ENCODE measurements at regions not wholly inside any gene's neighbourhood (a gene's known extent, or its start where the extent isn't known, plus 50 kb on each side); places are given as distances from the start of the nearest gene placed in this dataset.

DNA sequence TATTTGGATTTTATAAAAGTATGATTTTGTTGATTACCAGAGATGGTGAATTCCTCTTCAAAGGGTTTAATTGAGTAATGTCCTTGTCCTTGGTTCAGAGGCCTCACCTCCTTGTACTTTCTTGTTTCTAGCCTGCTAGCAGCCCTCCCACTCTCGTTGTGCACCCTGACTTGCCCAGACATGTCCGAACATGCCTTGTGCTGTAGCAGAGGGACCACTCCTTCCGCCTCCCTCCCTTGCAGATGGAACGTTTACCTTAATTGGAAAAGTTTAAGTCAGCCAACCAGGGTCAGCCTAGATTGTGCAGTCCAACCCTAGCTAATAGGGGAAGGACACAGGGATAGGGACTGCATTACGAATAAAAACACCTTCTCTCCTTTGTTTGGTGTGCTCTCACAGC lies 406.9 kb upstream of the NMUR2 start:
- H3K9me3 ChIP-seq (replicated peaks) = no peaks in the 10 kb centered on the region
- no peak for DNase-seq

GRCh38 chr5:152813526-152813925 lies 408.4 kb upstream of the NMUR2 start:
- H3K4me3 ChIP-seq = no peak overlapping the region
- no peaks in the 10 kb centered on the region for H3K4me1 ChIP-seq
- intact Hi-C loops (cut with micrococcal nuclease) = no loop called here
- DNase-seq = no peak
- TF ChIP-seq, protein P1, sequence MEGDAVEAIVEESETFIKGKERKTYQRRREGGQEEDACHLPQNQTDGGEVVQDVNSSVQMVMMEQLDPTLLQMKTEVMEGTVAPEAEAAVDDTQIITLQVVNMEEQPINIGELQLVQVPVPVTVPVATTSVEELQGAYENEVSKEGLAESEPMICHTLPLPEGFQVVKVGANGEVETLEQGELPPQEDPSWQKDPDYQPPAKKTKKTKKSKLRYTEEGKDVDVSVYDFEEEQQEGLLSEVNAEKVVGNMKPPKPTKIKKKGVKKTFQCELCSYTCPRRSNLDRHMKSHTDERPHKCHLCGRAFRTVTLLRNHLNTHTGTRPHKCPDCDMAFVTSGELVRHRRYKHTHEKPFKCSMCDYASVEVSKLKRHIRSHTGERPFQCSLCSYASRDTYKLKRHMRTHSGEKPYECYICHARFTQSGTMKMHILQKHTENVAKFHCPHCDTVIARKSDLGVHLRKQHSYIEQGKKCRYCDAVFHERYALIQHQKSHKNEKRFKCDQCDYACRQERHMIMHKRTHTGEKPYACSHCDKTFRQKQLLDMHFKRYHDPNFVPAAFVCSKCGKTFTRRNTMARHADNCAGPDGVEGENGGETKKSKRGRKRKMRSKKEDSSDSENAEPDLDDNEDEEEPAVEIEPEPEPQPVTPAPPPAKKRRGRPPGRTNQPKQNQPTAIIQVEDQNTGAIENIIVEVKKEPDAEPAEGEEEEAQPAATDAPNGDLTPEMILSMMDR (IDR thresholded peaks at IDR 0.05; ENCODE audit: borderline replicate concordance) = no peak
- H3K27me3 ChIP-seq (ENCODE audit: low read depth) = no peaks in the 10 kb centered on the region
- H3K9me3 ChIP-seq (replicated peaks) = no peaks in the 10 kb centered on the region
- no peaks in the 10 kb centered on the region for H3K36me3 ChIP-seq
- no peak overlapping the region for H3K27ac ChIP-seq (replicated peaks)

More for the DNA sequence above, 406.9 kb upstream of the NMUR2 start:
- H3K4me1 ChIP-seq = no peaks in the 10 kb centered on the region
- no peaks in the 10 kb centered on the region for H3K27me3 ChIP-seq (ENCODE audit: low read depth)
- TF ChIP-seq, protein P1 (IDR thresholded peaks at IDR 0.05; ENCODE audit: borderline replicate concordance) = no peak
- no peaks in the 10 kb centered on the region for H3K36me3 ChIP-seq
- no peak overlapping the region for H3K27ac ChIP-seq (replicated peaks)
- intact Hi-C loops (cut with micrococcal nuclease) = no loop called here
- H3K4me3 ChIP-seq = no peak overlapping the region

GRCh38 chr5:152819891-152820290 lies 414.8 kb upstream of the NMUR2 start:
- Histone ChIP-seq H3K36me3 (no peaks in the 10 kb centered on the region), H3K4me3 (no peak overlapping the region), H3K27ac (replicated peaks) (no peak overlapping the region), H3K9me3 (replicated peaks) (no peaks in the 10 kb centered on the region), H3K27me3 (ENCODE audit: low read depth) (peaks cover 5% of the 10 kb centered on the region), H3K4me1 (no peaks in the 10 kb centered on the region)
- intact Hi-C loops (cut with micrococcal nuclease) = no loop called here
- TF ChIP-seq, protein P1 (IDR thresholded peaks at IDR 0.05; ENCODE audit: borderline replicate concordance) = no peak
- DNase-seq = no peak

- Histone ChIP-seq H3K27me3 (ENCODE audit: low read depth) (peaks cover 5% of the 10 kb centered on the region), H3K4me3 (no peak overlapping the region), H3K27ac (replicated peaks) (no peak overlapping the region), H3K9me3 (replicated peaks) (no peaks in the 10 kb centered on the region), H3K4me1 (no peaks in the 10 kb centered on the region), H3K36me3 (no peaks in the 10 kb centered on the region)
- no peak for DNase-seq
- TF ChIP-seq, protein P1 (IDR thresholded peaks at IDR 0.05; ENCODE audit: borderline replicate concordance) = no peak
- intact Hi-C loops (cut with micrococcal nuclease) = no loop called here
These were observed 419.2 kb upstream of the NMUR2 start for GRCh38 chr5:152824316-152824715.

DNA sequence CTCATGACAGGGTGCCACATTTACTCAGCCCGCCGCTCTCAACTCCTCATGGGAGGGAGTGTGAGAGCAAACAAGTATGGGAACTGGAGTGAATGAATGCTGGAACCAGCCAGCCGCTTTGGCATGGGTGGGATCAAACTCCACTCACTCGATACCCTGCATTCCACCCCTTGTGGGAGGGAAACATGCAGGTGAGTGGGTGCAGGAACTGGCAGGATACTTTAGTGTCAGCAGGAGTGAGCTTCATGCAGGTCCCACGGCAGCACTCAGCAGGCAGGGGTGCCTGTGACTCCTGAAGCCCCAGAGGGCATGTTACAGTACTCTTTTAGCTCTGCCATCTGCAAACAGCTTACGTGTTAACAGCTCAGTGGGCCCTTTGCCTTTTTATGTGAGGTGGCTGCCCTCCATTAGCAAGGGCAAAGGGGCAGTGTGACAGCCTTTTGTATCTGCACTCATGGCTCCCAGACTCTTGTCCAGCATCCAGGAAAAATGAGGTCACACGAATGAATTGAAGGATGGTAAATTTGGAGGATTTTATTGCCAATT lies 433.2 kb upstream of the NMUR2 start:
- H3K27ac ChIP-seq (replicated peaks) = no peak overlapping the region
- H3K36me3 ChIP-seq = no peaks in the 10 kb centered on the region
- H3K4me3 ChIP-seq = no peak overlapping the region
- DNase-seq = no peak
- H3K4me1 ChIP-seq = peaks cover 8% of the 10 kb centered on the region
- intact Hi-C loops (cut with micrococcal nuclease) = no loop called here
- no peaks in the 10 kb centered on the region for H3K9me3 ChIP-seq (replicated peaks)
- TF ChIP-seq, protein P1 (IDR thresholded peaks at IDR 0.05; ENCODE audit: borderline replicate concordance) = no peak
- H3K27me3 ChIP-seq (ENCODE audit: low read depth) = no peaks in the 10 kb centered on the region

All from left ventricle myocardium inferior (tissue), 1 donor.